ENCODE measurements at regions not wholly inside any gene's neighbourhood (a gene's known extent, or its start where the extent isn't known, plus 50 kb on each side); places are given as distances from the start of the nearest gene placed in this dataset.

GRCh38 chr6:81856872-81857271 is 104.4 kb upstream of the TENT5A start:
- DNase-seq = no peak

DNA sequence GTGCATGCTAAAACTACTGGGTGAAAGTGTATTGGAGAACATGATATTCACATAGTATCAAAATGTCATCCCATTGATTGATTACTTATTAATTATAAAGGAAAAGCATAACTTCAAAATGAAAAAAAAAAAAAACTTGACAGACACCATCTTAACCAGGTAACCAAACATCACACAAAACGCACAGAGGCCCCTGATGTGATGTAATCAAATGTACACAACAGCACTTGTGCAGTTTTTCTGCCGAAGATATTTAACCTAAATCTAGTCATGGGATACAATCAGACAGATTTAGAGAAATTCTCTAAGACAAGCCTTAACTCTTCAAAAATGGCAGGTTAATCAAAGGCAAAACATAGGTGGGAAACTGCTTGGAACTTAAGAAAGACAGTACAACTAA is 102.0 kb upstream of the TENT5A start:
- no peak for DNase-seq

DNA sequence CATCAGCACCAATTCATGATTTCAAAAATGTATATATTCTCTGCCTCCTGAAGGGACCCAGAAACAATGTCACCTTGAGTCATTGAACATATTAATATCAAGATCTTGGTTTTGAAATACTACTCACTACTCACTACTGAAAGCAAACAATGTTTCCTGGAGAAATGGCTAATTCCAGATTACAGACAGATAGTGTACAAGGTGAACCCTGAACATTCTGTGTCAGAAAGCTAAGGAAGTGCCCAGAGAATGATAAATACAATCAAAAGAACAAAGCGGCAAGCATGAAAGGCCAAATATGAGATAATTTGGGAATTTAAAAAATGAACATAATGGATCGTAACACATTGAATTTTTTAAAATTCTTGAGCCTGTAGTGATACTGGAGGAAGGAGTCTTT is 101.5 kb upstream of the TENT5A start:
- DNase-seq = no peak

- DNase-seq = no peak
Measured at GRCh38 chr6:81849248-81849647, 96.8 kb upstream of the TENT5A start.

DNA sequence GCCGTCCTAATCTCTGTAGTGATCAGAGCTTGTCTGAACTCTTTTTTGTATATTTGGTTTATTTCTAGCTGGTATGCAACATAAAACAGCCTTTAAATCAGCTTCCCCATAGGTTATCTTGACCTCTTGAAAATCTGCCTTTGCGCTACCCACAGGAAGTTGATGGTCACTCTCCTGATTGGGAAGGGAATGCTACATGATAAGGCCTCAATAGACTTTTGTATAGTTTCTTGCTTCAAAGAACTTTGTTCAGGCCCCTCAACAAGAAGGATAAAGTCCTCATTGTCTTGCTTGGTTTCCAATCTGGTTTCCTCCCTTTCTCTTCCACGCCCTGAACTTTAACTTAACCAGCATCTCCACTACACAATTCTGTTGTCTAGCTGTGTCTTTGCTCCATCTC is 95.4 kb upstream of the TENT5A start:
- no peak for DNase-seq

- no peak for DNase-seq
Measured at GRCh38 chr6:81844686-81845085, 92.2 kb upstream of the TENT5A start.

DNA sequence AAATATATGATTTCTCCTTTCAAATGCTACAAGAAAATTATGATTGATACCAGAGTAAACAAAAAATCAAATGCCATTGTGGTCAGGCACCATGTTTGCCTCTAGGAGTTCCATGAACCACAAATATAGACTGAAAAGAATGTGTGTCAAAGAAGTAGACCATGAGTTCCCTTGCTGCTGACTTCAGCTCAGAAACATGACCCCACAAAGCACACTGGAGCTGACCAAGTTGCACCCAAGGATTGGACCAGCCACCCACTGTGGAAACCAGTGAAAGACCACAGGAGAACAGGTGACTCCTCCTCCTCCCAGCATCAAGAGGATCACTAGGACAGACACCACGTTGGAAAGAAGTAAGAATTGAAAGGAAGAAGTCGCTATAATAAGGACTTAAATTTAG is 90.8 kb upstream of the TENT5A start:
- no peak for DNase-seq

GRCh38 chr6:81842254-81842653 is 89.8 kb upstream of the TENT5A start:
- no peak for DNase-seq

- no peak for DNase-seq
Measured at GRCh38 chr6:81838724-81839426, 86.4 kb upstream of the TENT5A start.

GRCh38 chr6:81838031-81838430 is 85.5 kb upstream of the TENT5A start:
- no peak for DNase-seq

GRCh38 chr6:81834141-81834681 is 81.7 kb upstream of the TENT5A start:
- no peak for DNase-seq

GRCh38 chr6:81832304-81832703 is 79.8 kb upstream of the TENT5A start:
- no peak for DNase-seq

DNA sequence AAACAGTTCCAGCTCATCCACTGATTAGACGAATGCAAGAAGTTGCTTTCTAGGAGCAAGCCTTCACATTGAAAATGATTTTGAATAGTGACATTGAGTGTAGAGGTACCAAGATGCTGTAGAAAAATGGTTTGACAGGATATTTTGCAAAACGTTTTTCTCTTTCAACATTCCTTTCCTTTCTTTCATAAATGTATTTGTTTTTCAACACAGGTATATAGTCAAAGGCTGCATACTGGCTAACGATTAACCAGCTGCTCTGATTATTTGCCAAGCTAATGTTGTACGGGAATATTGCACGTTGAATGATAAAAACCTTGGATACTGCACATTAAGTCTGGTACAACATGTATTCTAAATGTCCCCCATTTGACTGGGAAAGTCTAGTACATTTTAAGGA is 78.8 kb upstream of the TENT5A start:
- no peak for DNase-seq

DNA sequence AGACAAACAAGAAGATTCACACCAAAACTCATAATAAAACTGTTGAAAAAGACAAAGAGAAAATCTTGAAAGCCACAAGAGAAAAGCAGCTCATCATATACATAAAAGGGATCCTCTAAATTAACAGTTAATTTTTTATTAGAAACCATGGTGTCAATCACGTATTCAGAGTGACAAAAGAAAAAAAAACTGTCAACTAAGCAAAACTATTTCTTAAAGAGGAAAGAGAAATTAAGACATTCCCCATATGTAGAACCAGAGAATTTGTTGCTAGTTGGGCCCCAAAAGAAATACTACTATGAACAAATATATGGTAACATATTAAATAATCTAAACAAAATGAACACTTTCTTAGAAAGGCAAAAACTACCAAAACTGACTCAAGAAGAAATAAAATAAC is 74.3 kb upstream of the TENT5A start:
- no peak for DNase-seq

DNA sequence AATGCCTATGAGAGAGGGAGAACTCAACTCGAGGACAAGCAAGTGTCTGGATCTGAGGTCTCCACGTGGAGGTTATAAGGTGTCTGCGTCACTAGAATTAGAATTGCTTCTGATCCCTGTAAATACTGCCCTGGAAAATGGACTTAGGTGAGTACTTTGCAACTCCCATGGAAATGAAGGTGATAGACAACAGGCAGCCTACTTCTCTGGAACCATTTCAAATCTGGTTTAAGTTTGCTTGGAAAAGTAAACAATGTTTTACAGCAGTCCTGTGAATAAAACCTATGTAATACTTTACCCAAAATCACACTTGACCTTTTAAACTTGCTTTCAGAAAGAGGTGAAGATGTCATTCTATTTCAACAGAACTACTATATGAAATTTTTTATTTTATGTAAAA is 70.1 kb upstream of the TENT5A start:
- no peak for DNase-seq

- no peak for DNase-seq
Measured at GRCh38 chr6:81821449-81821848, 69.0 kb upstream of the TENT5A start.

DNA sequence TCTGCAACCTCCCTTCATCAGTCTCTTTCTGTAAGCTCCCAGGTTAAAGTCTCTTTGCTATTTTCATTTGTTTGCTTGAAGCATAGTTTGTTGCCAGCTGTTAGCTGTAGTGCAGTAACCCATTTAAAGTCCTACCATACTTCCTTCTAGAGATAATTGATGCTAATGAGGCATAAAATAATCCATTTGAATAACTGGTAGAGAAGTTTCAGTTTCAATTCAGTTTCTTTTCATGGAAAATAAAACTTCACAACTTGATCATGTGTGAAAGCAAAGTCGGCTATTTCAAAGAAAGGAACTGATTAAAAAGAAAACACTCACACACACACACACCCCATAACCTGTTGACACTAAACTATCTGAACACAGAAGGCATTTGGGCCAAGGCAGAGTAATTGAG is 68.5 kb upstream of the TENT5A start:
- DNase-seq = peak; percentile 53

DNA sequence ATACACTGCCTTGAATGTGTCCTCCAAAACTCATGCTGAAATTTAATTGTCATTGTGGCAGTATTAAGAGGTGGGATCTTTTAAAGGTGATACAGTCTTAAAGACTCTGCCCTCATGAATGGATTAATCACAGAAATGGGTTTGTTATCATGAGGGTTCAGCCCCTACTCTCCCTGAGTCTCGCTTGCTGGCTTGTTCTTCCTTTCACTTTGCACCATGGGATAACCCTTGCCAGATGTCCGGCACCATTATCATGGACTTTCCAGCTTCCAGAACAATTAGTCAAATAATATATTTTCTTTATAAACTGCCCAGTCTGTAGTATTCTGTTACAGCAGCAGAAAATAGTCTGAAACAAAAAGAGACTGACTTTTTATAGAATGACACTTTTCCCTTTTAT is 67.9 kb upstream of the TENT5A start:
- DNase-seq = no peak

- DNase-seq = no peak
Measured at GRCh38 chr6:81819767-81820166, 67.3 kb upstream of the TENT5A start.

DNA sequence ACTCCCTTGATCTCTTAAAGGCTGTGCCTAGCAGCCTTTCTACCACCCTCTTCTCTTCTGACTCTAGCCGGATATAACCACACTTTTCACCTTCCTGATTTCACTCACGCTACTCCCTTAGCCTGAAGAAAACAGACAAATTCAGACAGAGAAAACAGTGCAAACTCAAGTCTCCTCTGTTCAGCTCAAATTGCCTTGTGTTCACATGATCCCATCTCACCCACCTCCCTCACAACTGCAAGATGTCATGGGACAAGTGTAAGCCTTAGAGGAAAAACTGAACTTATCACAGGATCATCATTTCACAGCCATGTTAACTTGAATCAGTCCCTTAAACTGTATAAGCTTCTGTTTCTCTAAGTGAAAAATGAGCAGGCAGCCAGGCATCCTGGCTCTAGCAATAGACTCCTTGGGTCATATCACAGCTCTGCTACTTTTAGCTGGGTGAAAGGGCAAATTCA is 66.5 kb upstream of the TENT5A start:
- DNase-seq = no peak

GRCh38 chr6:81816380-81816779 is 63.9 kb upstream of the TENT5A start:
- DNase-seq = no peak

- no peak for DNase-seq
Measured at GRCh38 chr6:81814370-81815076, 62.0 kb upstream of the TENT5A start.

GRCh38 chr6:81813305-81813704 is 60.8 kb upstream of the TENT5A start:
- DNase-seq = no peak

- no peak for DNase-seq
Measured at GRCh38 chr6:81812401-81812800, 59.9 kb upstream of the TENT5A start.
